GM21723 (cell line): ENCODE measurements at regions not wholly inside any gene's neighbourhood (a gene's known extent, or its start where the extent isn't known, plus 50 kb on each side); places are given as distances from the start of the nearest gene placed in this dataset.

Experiments used
- ATAC-seq: cut with Tn5 transposase; IDR thresholded peaks from one replicate; pipeline ENCODE4 v1.9.1; 2021; ENCODE audit warnings: mild to moderate bottlenecking, moderate library complexity; ENCODE audit not compliant: unreplicated experiment

- no peak for ATAC-seq
Measured at GRCh38 chr9:1647776-1648175, 367.4 kb upstream of the SMARCA2 start.

DNA sequence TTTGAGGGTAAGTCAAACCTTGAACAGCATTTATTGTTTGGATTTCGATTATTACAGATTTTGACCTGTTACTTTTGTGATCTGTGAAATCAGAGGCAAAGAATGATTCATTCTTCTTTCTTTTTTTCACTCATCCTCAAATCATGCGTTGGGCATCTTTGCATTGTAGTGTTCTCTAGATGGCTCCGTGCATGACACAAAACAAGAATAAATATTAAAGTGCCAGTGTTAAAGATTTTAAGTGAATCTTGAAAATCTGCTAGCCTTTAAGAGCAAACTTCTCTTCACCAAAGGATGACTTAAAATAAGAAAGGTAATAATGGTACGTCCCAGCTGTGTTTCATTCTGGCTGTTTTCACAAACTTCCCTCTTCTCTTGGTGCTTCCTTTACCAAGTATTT, 361.9 kb upstream of the SMARCA2 start:
- no peak for ATAC-seq

- ATAC-seq = no peak
Measured at GRCh38 chr9:1658661-1659362, 356.3 kb upstream of the SMARCA2 start.

GRCh38 chr9:1659363-1659690, 355.8 kb upstream of the SMARCA2 start:
- no peak for ATAC-seq

DNA sequence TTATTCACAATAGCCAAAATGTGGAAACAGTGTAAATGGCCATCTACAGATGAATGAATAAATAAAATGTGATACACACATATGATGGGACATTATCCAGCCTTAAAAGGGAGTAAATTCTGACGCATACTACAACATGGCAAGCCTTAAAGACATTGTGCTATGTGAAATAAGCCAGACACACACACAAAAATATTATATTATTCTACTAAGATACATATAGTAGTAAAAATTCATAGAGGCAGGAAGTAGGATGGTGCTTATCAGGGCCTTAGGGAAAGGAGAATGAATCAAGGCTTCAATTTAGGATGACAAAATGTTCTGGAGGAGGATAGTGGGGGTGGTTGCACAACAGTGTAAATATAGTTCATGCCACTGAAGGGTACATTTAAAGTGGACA, 346.7 kb upstream of the SMARCA2 start:
- no peak for ATAC-seq

GRCh38 chr9:1673300-1673699, 341.8 kb upstream of the SMARCA2 start:
- ATAC-seq = no peak

- ATAC-seq = no peak
Measured at GRCh38 chr9:1676771-1677170, 338.4 kb upstream of the SMARCA2 start.

- no peak for ATAC-seq
Measured at GRCh38 chr9:1683951-1684350, 331.2 kb upstream of the SMARCA2 start.

- no peak for ATAC-seq
Measured at GRCh38 chr9:1698991-1699390, 316.2 kb upstream of the SMARCA2 start.

GRCh38 chr9:1701113-1701512, 314.0 kb upstream of the SMARCA2 start:
- ATAC-seq = no peak

- no peak for ATAC-seq
Measured at GRCh38 chr9:1702701-1703100, 312.4 kb upstream of the SMARCA2 start.

GRCh38 chr9:1707291-1707690, 307.9 kb upstream of the SMARCA2 start:
- ATAC-seq = no peak

- no peak for ATAC-seq
Measured at GRCh38 chr9:1708219-1708618, 306.9 kb upstream of the SMARCA2 start.

DNA sequence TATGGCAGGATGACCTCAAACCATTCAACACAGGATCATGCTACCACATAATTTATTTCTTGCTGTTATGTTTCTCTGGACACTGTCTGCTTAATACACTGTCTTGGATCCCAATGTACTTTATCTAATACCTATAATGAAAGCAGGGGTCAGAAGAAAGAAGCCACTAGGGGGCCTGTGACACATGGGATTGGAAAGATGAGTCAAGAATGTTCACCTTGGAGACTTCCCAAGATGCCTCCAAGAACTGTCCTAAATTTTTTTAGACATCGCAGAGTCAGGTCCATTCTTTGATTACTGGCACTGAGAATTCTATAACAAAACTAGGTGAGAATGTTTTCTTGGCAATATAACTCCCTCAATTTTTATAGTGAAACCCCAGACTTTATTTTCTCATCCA, 305.8 kb upstream of the SMARCA2 start:
- ATAC-seq = no peak

DNA sequence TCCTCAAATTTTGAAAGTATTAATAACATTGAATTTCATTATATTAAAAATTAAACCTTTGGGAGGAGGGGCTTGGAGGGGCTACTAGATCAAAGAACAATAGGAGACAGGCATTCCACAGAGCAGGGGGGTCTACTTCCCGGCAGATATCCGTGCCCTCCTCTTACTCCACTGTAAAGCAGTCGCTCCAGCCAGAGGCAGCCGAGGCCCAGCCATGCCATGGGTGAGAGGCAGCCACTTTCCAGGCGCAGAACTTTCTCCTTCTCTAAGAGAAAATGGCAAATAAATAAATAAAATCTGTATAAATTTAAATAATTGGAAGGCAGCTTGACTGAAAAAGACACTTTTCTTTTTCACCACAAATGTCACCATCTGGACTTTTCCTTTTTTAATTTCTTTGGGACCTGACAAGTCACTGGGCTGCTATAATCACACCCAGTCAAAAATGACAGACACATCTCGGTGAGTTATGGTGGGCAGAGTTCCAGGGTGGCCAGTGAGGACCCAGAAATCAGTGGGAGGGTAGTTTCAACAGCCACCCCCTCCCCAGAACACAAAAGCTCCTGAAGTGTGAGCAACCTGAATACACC, 302.2 kb upstream of the SMARCA2 start:
- ATAC-seq = no peak

- no peak for ATAC-seq
Measured at GRCh38 chr9:1713841-1714240, 301.3 kb upstream of the SMARCA2 start.

DNA sequence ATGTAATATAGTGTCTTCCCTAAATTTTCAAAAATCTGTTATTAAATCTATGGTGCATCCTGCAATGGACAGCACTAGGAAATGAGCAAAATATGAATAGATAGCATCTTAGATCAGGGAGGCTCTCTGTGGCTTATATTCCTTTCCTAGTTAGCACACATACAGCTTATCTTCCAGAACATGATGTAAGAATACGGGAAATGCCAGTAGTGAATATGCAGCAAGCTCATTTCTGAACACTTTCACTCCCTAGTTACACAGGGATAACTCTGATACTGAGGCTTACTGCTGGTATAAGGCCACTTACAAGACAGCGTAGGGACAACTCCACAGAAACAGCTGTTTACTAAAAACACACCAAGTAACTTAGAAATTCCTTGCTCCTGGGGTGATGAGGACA, 297.3 kb upstream of the SMARCA2 start:
- no peak for ATAC-seq

DNA sequence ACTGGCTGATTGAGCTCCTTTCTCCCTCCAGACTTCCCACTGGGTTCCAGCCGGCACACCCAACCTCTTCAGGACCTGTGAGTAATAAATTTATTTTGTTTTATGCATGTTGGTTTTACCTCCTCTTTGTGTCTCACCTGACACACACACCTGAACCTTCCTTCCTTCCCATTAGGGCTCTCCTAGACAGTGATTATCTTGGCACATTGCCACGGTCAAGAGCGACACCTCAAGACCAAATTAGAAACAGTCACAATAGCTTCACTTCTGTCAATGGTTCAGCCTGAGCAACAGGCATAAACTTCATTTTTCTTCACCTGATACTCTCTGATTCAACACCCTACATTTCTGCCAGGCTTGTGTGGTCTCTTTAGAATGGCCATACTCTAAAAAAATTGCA, 296.3 kb upstream of the SMARCA2 start:
- ATAC-seq = no peak

DNA sequence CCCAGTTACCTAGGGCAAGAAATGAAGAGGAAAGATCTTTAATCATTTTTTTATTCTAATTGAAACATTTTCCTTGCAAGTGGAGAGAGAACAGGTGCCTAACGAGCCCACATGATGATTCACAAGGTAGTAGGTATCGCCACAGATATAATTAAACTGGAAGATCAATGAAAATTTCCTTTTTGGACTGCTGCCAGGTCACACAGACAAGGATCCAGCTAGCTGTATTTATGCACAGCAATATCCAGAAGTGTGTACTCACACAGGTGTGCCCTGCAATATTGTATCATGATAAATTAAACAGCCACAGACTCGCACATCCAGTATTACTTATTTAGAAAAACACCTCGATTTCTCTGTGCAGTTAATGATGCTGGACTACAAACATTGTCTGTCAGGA, 294.0 kb upstream of the SMARCA2 start:
- ATAC-seq = no peak

GRCh38 chr9:1722404-1722803, 292.7 kb upstream of the SMARCA2 start:
- ATAC-seq = no peak

- ATAC-seq = no peak
Measured at GRCh38 chr9:1723522-1724015, 291.6 kb upstream of the SMARCA2 start.

DNA sequence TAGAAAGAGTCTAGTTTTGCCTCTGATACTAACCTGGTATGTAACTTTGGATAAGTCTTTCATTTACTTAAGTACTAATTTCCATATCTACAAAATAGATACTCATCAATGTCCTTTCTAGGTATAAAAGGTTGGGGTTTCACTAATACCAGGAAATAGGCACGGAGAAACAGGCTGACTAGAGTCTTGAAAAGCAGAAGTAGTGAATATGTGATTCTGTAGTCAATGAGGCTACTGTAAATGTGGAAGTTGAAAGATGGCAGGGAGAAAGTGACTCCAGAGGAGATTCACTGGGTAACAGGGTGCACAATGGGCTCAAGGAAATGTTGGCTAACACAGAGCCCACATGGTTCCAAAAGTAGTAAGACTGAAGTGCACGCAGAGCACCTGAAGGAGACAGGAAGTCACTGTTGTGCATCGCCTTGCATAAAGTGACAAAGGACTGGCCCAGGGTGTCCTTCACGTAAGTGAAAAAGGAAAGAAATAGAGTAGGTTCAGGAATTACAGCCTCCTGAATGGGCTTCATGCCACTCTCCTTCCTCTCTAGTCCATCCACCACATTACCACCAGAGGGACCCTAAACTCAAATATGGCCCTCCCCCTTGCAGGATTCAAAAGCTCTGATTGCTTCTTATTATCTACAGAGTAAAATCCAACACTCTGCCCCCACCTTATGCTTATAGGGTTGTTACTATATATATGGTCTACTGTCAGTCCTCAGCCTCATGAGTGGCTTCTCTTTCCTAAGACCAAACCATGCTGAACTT, 288.0 kb upstream of the SMARCA2 start:
- ATAC-seq = no peak
